WI38 (cell line): ENCODE measurements at regions not wholly inside any gene's neighbourhood (a gene's known extent, or its start where the extent isn't known, plus 50 kb on each side); places are given as distances from the start of the nearest gene placed in this dataset.

Experiments used
- H3K4me3 ChIP-seq: 2 replicates; pipeline ENCODE4 v1.5.1; 2011; ENCODE audit warnings: low read depth, mild to moderate bottlenecking, control low read depth, low read length
- CTCF ChIP-seq: IDR thresholded peaks from 2 replicates; pipeline ENCODE4 v1.5.1; 2012; ENCODE audit warnings: low read depth, mild to moderate bottlenecking, control low read depth, low read length

- no peak for TF ChIP-seq CTCF
These were observed 211.6 kb upstream of the NRP1 start for GRCh38 chr10:33546031-33546430.

GRCh38 chr10:33542752-33543505 lies 208.5 kb upstream of the NRP1 start:
- no peak for TF ChIP-seq CTCF
- no peak overlapping the region for H3K4me3 ChIP-seq

More at GRCh38 chr10:33546031-33546430, 211.6 kb upstream of the NRP1 start:
- H3K4me3 ChIP-seq, result no peak overlapping the region

- no peak overlapping the region for H3K4me3 ChIP-seq
- no peak for TF ChIP-seq CTCF
These were observed 204.6 kb upstream of the NRP1 start for GRCh38 chr10:33539116-33539515.

GRCh38 chr10:33537066-33537465 lies 202.6 kb upstream of the NRP1 start:
- H3K4me3 ChIP-seq, result no peak overlapping the region
- TF ChIP-seq CTCF, result no peak

GRCh38 chr10:33536508-33536907 lies 202.0 kb upstream of the NRP1 start:
- TF ChIP-seq CTCF, result no peak
- H3K4me3 ChIP-seq, result no peak overlapping the region

GRCh38 chr10:33535866-33536265 lies 201.4 kb upstream of the NRP1 start:
- H3K4me3 ChIP-seq, result no peak overlapping the region

More at GRCh38 chr10:33535866-33536265, 201.4 kb upstream of the NRP1 start:
- no peak for TF ChIP-seq CTCF
